ELF-1 (cell line): ENCODE measurements at regions not wholly inside any gene's neighbourhood (a gene's known extent, or its start where the extent isn't known, plus 50 kb on each side); places are given as distances from the start of the nearest gene placed in this dataset.
"Not testable (repeated sequence)": the region's sequence is repeated elsewhere in the genome, so short reads cannot be mapped to it uniquely, and the experiment has no call there.

ENCODE experiments used
- DNase-seq: peaks from one replicate; pipeline ENCODE4 v3.0.0-alpha.2; 2016; ENCODE audit warnings: low read depth, low spot score

GRCh38 chr1:4476394-4476793, 178.0 kb upstream of the AJAP1 start:
- no peak for DNase-seq

DNA sequence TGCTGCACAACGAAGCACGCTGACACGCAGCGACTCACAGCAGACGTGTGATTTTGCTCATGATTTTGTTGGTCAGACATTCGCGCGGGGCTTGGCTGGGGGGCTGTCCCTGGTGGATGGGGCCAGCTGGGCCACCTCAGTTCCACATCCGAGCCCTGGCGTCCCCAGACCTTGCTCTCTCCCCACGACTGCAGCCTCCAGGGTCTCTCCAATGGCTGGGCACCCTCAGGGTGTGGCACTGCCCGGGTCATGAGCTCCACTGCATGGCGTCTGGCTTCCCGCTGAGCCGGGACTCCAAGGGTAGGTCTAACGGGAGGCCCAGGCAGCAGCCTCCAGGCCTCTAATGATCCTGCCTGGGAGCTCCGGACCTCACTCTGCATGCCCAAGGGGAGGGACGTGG, 173.0 kb upstream of the AJAP1 start:
- no peak for DNase-seq

DNA sequence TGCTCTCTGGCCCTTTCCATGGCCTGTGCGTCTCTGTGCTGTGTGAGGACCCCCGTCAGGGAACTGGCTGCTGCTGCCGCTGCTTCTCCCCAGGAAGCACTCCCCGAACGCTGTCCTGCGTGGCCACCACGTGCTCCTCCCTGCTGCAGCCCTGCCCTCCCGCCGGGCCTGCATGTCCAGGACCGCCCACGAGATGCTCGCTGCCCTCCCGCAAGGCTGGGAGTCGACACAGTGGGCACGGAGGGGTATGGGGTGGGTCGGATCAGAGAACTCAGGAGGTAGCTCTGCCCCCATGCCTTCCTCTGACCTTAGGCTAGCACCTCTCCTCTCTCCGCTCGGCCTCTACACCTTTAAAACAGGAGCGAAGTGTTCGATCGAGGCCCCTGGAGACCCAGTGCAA, 171.9 kb upstream of the AJAP1 start:
- DNase-seq, result no peak

GRCh38 chr1:4483021-4483625, 171.3 kb upstream of the AJAP1 start:
- no peak for DNase-seq

GRCh38 chr1:4485398-4485797, 169.0 kb upstream of the AJAP1 start:
- DNase-seq, result peak; percentile 57

DNA sequence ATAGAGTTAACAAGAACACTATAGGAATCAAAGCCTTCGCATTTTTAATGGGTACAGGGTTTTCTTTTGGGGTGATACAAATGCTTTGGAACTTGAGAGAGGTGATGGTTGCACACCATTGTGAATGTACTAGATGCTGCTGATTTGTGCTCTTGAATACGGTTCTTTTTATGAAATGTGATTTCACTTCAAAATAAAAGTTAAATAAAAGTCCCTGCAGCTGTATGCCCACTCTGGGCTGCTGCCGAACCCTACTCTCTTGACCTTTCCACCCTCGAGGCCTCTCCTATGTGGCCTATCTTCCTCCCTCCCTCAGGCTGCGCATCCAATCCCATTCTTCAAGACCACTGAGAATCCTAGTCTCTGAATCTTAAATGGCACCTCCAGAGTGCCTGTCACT, 168.5 kb upstream of the AJAP1 start:
- DNase-seq, result no peak

GRCh38 chr1:4486408-4487120, 167.8 kb upstream of the AJAP1 start:
- DNase-seq, result no peak

DNA sequence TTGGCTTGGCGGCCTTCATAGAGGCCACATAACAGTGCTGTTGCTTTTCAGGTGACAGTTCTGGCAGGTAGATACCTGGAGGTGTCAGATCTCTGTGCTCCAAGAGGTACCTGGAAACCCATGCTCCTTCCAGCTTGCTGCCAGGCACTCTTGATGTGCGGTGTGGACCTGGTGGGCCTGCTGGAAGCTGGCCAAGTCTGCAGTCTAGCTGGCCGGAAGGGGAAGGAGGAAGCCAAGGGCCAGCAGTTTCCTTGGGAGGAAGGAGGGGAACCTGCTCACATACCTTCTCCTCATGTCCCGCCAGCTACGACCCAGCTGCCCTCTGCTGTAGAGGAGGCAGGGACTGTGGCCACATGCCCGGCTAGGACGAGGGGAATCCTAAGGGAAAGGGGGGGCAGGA, 166.4 kb upstream of the AJAP1 start:
- no peak for DNase-seq

DNA sequence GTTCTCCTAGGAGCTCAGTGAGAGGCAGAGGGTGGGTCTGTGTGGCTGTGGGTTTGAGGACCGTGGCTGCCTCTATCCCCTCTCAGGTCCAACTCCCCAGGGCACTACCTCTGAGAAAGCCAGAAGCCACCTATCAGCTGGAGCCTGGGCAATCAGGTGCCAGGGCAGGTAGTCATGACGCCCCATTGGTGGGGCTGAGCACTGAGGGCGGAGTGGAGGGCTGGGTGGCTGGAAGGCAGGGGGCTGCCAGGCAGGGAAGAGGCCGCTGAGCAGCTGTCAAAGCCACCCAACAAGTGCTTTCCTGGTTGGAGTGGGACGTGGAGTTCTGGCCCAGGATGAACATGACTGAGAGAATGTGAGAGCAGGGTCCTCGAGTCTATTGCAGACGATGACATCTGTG, 164.9 kb upstream of the AJAP1 start:
- no peak for DNase-seq

DNA sequence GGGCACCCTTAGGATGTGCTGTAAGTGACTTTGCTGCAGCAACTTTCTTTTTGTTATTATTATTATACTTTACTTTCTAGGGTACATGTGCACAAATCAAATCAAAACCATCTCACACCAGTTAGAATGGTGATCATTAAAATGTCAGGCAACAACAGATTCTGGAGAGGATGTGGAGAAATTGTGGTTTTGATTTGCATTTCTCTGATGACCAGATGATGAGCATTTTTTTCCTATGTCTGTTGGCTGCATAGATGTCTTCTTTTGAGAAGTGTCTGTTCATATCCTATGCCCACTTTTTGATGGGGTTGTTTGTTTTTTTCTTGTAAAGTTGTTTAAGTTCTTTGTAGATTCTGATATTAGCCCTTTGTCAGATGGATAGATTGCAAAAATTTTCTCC, 164.4 kb upstream of the AJAP1 start:
- DNase-seq, result not testable (repeated sequence)

DNA sequence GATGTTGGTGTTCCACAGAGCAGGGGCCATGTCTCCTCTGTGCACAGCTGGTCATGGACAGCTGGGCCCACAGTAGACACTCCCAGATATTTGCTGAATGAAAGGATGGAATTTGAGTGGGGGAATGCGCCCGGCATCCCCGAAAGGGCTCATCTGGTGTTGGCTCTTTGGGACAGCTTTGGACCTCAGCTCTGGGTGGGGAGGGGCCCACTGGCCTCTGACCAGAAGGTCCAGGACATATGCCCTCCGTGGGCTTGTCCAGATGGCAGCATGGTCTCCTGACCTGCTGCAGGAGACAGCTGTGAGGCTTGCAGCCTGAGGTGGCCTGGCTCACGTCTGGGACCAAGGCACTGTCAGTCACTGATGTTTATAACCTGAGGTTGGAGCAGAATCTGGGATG, 160.4 kb upstream of the AJAP1 start:
- DNase-seq, result no peak

DNA sequence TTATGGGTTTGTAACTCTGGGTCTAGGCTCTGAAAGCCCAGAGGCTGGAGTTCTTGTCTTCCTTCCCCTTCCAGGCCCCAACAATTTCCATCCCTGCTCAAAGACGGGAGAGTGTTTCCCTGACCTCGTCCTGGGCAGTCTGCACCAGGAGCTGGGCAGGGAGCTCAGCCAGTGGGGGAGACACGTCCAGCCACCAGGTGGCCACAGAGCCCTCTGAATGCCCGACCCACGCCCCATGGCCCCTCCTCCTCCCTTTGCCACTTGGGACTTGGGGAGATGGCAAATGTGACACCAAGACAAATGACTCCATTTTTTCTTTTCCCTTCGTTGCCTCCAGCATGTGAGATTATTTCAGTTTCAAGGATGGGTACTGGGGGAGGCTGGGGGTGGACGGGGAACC, 159.9 kb upstream of the AJAP1 start:
- peak; percentile 35 for DNase-seq

DNA sequence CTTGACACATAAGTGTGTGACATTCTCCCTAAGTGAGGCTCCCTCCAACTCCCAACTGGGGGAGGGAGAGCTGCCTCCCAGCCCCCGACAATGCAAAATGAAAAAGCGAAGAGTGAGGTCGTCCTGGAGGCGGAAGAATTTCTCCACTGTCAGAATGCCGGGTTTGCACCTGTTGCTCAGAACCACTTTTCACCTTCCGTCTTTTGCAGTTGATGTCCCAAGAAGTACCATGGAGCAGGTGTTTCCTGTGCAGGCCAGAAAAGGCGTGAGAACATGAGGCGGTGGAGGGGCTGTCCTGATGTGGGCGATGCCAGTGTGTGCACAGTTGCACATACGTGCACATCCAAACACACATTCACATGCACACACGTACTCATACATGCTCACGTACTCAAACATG, 158.6 kb upstream of the AJAP1 start:
- DNase-seq, result no peak

DNA sequence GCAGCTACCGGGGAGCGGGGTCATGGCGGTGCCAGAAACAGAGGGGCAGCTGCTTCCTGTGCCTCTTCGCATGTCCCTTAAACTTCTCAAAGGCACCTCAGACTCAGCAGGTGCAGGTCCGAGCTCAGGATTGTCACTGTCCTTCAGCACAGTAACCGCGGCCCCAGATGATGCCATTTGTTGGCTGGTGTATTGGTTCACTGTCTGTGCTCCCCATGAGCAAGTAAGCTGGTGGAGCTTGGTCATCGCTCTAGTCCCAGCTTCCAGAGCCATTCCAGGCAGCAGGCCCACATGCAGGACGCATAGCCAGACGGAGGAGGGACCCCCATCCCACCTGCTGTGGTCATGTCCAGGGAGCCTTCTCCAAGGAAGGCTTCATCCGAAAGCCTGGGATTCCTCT, 154.0 kb upstream of the AJAP1 start:
- DNase-seq, result no peak

DNA sequence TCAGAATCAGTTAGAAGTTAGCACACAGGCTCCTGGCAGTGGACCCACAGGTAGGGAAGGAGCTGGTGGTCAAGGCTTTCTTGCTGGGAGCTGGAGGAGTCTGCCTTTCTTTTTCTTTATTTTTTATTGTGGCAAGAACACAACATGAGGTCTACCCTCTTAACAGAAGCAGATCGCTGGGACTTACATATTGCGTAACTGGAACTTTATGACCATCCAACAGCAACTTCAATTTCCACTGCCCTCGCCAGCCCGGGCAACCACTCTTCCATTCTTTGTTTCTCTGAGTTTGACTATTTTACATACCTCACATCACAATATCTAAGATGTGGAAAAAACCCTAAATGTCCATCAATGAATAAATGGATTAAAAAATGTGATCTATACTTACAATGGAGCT, 147.8 kb upstream of the AJAP1 start:
- DNase-seq, result no peak

- DNase-seq, result no peak
Observed at GRCh38 chr1:4509206-4509605, 145.2 kb upstream of the AJAP1 start.

- peak; percentile 5 for DNase-seq
Observed at GRCh38 chr1:4510276-4510691, 144.1 kb upstream of the AJAP1 start.

DNA sequence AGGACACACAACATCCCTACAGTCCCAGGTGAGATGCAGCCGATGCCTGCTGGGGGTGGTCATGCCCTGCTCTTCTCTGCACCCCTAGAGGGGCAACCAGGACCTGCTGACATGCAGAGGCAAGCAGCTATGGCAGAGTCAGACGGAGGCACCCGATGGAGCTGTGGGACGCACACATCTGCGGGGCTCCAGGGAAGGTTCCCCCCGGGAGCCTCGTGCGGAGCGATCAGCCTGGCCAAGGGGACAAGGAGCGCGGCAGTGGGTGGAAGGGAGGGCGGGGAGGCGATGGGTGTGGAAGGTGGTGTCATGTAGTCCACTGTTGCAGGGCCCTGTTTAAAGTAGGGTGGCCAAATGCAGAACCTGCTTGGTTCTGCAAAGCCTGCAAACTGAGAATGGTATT, 143.0 kb upstream of the AJAP1 start:
- DNase-seq, result no peak

DNA sequence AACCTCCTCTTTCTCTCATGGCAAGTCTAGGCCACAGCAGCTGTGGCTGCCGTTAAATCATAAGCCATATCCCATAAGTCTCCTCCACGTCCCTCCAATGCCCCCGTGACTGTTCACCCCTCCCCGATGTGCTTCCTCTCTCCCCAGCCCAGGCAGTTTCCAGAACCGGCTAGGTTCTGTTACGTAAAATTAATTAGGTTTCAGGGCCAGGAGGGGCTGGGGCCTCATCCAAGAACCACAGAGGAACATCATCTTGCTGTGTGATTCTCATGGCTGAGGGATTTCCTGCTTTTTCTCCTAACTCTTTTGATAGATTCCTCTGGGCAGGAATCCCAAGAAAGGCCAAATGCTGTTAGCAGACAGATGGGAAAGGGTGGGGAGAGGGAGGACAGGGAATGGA, 141.8 kb upstream of the AJAP1 start:
- no peak for DNase-seq

DNA sequence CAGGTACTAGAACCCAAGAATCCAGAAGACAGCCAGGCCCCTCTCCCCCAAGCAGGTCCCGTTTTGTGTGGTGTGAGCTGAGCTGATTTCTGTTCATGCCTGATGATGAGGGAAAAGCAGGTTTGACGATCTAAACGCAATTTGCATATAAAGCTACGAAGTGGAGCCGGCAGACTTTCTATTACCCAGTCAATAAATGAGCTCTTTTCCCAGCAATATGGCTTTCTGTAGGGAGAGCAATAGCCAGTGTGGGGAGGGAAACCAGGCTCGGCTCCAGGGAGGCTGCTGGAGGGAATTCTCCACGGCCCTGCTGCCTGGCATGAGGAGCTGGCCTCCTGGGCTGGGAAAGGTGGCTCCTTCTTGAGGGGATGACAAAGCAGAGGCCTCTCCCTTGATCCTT, 140.7 kb upstream of the AJAP1 start:
- no peak for DNase-seq

DNA sequence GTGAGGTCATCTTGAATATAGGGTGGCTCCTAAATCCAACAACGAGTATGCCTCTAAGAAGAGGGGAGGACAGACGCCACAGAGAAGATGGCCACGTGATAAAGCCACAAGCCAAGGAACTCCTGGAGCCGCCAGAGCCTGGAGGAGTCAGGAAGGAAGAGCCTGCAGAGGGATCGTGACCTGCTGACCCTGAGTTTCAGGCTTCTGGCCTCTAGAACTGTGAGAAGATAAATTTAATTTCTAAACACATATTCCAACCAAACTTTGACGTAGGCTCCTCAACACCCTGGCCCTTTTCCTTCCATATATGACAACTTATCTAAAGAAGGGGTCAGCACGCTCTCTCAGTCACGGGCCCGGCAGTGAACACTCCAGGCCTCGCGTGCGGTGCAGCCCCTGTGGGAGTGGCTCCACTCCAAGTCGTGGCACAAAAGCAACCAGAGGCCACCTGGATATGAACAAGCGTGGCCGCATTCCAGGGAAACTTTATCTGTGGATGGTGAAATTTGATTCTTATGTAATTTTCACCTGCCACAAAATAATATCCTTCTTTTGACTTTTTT, 138.6 kb upstream of the AJAP1 start:
- no peak for DNase-seq

DNA sequence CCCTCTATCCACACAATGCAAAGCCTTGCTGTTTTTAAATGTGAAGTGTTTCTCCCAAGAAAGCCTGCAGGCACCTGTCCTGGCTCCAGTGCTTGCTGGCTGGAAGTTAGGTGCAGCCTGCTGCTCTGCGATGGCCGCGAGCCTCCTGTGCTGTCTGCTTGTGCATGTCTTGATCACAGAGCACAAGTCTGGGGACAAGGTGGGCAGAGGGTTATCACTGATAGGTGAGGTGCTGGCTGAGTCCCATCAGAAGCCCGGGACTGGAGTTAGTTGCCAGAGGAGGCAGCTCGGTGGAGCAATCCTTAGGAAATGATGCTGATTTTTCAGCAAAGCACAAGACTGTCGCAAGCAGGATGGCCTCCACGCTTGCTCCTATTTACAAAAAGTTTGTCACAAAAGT, 137.8 kb upstream of the AJAP1 start:
- DNase-seq, result no peak

- no peak for DNase-seq
Observed at GRCh38 chr1:4517186-4517954, 137.0 kb upstream of the AJAP1 start.
